GM12875 (cell line): ENCODE measurements at regions not wholly inside any gene's neighbourhood (a gene's known extent, or its start where the extent isn't known, plus 50 kb on each side); places are given as distances from the start of the nearest gene placed in this dataset.

Experiments used
- H3K4me3 ChIP-seq: one replicate; pipeline ENCODE4 v1.5.1; 2011; ENCODE audit warnings: low read depth, low read length, control low read depth
- TF ChIP-seq, protein P1 (sequence below): IDR thresholded peaks from 2 replicates; pipeline ENCODE4 v1.5.1; 2011; ENCODE audit warnings: low read depth, mild to moderate bottlenecking, control low read depth, inconsistent platforms, low read length, moderate library complexity, borderline replicate concordance; ENCODE audit not compliant: insufficient read depth

DNA sequence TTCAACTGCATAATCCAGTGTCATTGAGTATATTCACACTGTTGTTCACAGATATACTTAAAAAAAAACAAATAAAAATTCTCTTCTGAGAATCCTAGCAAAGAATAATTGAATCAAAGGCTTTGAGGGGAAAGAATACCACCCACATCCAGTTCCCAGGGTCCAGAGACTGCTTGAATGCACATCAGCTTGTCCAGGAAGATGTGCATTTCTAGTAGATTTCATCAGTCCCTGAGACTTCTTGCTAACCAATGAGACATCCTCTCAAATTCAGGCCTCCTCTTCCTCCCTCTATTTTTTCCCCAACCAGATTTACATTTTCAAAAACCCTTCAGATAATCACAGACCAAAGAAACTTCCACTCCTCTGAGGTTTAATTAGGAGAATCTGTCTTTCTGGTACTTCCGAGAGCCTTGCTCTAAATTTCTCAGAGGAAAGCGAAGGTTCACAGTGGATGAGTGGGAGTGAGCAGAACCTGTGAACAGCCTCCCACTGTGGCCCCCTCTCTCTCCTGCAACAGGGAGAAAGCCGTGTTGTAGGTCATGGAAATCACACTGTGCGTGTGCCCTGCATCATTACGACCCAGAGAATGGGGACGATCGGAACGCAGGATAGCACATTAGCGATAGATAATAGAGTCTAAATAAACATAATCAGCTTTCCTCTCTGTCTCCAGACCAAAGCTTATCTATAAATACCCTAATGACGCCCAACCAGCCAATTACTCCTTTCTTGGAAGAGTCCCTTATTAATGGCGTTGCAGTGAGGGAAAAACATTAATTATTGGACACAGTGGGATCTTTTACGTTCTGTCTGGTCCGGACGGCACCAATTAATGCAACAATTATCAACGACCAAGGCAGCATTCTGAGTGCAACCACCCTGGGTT, 212.5 kb downstream of the EMX2 start:
- TF ChIP-seq, protein P1, sequence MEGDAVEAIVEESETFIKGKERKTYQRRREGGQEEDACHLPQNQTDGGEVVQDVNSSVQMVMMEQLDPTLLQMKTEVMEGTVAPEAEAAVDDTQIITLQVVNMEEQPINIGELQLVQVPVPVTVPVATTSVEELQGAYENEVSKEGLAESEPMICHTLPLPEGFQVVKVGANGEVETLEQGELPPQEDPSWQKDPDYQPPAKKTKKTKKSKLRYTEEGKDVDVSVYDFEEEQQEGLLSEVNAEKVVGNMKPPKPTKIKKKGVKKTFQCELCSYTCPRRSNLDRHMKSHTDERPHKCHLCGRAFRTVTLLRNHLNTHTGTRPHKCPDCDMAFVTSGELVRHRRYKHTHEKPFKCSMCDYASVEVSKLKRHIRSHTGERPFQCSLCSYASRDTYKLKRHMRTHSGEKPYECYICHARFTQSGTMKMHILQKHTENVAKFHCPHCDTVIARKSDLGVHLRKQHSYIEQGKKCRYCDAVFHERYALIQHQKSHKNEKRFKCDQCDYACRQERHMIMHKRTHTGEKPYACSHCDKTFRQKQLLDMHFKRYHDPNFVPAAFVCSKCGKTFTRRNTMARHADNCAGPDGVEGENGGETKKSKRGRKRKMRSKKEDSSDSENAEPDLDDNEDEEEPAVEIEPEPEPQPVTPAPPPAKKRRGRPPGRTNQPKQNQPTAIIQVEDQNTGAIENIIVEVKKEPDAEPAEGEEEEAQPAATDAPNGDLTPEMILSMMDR: no peak
- no peak overlapping the region for H3K4me3 ChIP-seq

DNA sequence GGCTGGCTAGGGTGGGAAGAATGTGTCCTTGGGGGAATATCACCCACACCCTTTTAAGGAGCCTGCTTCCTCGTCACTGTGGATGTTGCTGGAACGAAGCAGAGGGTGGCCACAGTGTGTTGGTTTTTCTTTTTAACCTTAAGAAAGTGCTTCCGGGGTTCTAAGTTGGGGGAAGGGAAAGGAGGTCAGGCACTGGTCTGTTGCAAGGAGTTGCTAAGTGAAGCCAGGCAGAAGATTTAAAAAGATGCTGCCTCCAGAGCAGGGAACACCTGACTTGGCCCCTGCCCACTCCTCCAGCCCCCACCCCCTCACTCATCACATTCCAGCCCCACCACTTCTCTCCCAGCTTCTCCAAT, 213.1 kb downstream of the EMX2 start:
- H3K4me3 ChIP-seq: no peak overlapping the region

DNA sequence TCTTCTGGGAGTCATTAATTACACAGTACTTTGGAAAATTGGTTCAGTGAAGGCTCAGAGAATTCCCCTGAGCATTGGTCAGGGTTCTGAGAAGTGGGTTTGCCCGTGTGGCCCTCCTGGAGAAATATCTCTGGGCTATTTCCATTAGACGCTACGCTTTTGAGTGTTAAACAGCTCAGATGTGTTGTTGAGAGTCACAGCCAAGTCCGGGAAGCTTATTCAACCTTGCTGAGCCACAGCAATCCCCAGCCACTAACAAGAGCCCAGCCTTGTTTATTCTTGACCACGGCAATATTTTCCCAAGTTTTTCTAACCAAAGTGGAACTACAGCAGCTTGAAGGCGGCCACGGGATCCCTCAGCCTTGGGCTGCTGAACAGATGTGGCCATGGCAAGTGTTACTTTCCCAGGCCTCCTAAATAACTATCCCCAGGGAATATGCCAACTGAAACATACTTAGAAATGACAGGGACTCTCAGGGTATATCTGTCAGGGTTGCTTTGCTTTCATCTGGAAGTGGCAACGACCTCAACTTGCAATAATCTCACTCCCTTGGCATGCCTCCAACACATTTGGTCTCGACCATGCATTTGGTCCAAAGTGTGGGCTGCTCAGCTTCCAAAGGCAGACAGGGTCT, 214.7 kb downstream of the EMX2 start:
- TF ChIP-seq, protein P1: no peak

More for the DNA sequence above, 213.1 kb downstream of the EMX2 start:
- TF ChIP-seq, protein P1: no peak

DNA sequence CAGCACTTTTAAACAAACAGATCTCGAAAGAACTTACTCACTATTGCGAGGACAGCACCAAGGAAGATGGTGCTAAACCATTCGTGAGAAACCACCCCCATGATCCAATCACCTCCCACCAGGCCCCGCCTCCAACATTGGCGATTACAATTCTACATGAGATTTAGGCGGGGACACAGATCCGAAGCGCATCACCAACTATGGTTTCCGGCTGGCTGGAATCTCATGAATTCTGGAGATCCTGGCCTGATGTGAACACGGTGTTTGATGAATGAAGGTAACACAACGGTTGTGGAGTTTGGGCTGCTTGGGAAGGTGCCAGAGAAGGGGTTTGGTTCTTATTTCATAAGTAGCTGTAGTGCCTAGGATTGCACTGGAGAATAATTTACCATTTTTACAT, 216.7 kb downstream of the EMX2 start:
- TF ChIP-seq, protein P1: no peak
- H3K4me3 ChIP-seq: no peak overlapping the region

More for the DNA sequence above, 214.7 kb downstream of the EMX2 start:
- no peak overlapping the region for H3K4me3 ChIP-seq

DNA sequence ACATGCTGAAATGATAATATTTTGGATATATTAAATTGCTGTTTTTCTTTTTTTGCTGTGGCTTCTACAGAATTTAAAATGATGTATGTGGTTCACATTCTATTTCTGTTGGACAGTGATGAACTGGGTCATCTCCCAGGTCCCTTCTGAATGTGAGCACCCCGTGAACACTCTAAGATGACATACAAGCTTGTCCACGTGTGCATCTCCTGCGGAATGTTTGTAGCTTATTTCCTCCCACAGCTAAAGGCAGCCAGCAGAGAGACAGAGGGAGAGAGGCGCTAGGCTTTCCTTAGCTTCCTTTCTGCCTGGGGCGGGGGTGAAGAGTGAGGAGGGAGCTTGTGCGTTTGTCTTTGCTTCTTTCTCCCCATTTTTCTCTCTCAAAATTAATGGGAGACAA, 219.1 kb downstream of the EMX2 start:
- no peak overlapping the region for H3K4me3 ChIP-seq
- TF ChIP-seq, protein P1: no peak

DNA sequence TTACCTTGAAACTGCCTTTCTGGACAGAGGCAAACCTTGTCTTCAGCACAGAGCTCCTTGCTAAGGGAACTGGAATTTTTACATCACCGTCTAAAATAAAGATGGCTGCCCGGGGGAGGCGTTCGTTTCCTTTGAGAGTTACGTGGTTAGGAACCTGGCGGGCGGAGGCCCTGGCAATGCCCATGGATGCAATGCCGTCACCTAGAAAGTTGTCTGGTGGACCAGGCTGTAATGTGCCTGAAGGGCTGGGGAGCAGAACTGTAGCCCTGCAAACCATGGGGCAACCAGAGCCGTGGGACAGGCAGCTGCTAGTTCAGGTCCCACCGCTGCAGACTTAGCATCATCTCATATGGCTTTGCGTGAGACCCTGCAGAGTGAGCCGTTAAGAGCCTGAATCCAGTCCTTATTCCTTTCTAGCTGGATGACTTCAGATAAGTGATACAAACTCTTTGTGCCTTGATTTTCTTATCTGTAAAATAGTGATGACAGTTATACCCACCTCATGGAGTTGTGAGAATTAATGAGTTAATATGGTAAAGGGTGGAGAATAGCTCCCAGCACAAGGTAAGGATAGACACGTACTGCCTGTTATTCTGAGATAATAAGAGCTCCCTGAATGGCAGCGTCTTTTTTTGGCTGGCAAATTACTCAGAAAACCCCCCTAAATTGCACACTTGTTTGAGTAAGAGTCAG, 219.7 kb downstream of the EMX2 start:
- no peak overlapping the region for H3K4me3 ChIP-seq
- TF ChIP-seq, protein P1: no peak
